ENCODE measurements at regions not wholly inside any gene's neighbourhood (a gene's known extent, or its start where the extent isn't known, plus 50 kb on each side); places are given as distances from the start of the nearest gene placed in this dataset.

- H3K4me3 Mint-ChIP-seq = no peak overlapping the region
- POLR2A ChIA-PET = no interaction called here
- H3K27me3 Mint-ChIP-seq = peaks cover 3% of the 10 kb centered on the region
- Histone ChIP-seq H3K27ac (ENCODE audit: low read depth in 1 of 2, low read length in 2 of 2) (no peak overlapping the region), H3K4me1 (ENCODE audit: insufficient read depth, low read length) (no peaks in the 10 kb centered on the region), H3K4me3 (ENCODE audit: low read length) (no peak overlapping the region), H3K9me3 (ENCODE audit: control insufficient read depth in 1 of 2, insufficient read depth in 1 of 2, low read length in 2 of 2) (no peaks in the 10 kb centered on the region), H3K27me3 (ENCODE audit: control insufficient read depth in 1 of 2, insufficient read depth in 2 of 2, low read length in 2 of 2) (peaks cover 0 to 3% of the 10 kb centered on the region in 2 experiments), H3K36me3 (ENCODE audit: insufficient read depth, low read length) (no peaks in the 10 kb centered on the region)
- TF ChIP-seq CTCF (IDR thresholded peaks at IDR 0.05) = no peak
- intact Hi-C loops (cut with DNase I, micrococcal nuclease) = no loop called here
- H3K4me1 Mint-ChIP-seq (ENCODE audit: low read depth) = no peaks in the 10 kb centered on the region
- CTCF ChIA-PET = no interaction called here
- no peak for DNase-seq
- no peaks in the 10 kb centered on the region for H3K36me3 Mint-ChIP-seq (ENCODE audit: low read depth)
- no peak for ATAC-seq (ENCODE audit: poor library complexity)
- no peaks in the 10 kb centered on the region for H3K9me3 Mint-ChIP-seq
- H3K27ac Mint-ChIP-seq = no peak overlapping the region
Measured at GRCh38 chr16:54443352-54443751, 156.8 kb upstream of the IRX3 start.

GRCh38 chr16:54442864-54443263, 156.3 kb upstream of the IRX3 start:
- Histone ChIP-seq H3K27me3 (ENCODE audit: control insufficient read depth in 1 of 2, insufficient read depth in 2 of 2, low read length in 2 of 2) (peaks cover 0 to 3% of the 10 kb centered on the region in 2 experiments), H3K4me3 (ENCODE audit: low read length) (no peak overlapping the region), H3K9me3 (ENCODE audit: control insufficient read depth in 1 of 2, insufficient read depth in 1 of 2, low read length in 2 of 2) (no peaks in the 10 kb centered on the region), H3K4me1 (ENCODE audit: insufficient read depth, low read length) (no peaks in the 10 kb centered on the region), H3K27ac (ENCODE audit: low read depth in 1 of 2, low read length in 2 of 2) (no peak overlapping the region), H3K36me3 (ENCODE audit: insufficient read depth, low read length) (no peaks in the 10 kb centered on the region)
- no peak for TF ChIP-seq CTCF (IDR thresholded peaks at IDR 0.05)
- no peaks in the 10 kb centered on the region for H3K27me3 Mint-ChIP-seq
- no peaks in the 10 kb centered on the region for H3K9me3 Mint-ChIP-seq
- intact Hi-C loops (cut with DNase I, micrococcal nuclease) = no loop called here
- no peak overlapping the region for H3K27ac Mint-ChIP-seq
- ChIA-PET CTCF (no interaction called here), POLR2A (interaction anchor here (0.5 kb wide), 1 partner anchor 241 kb away, joined by 3 read pairs; no protein-coding TSS in a partner anchor)
- no peak for ATAC-seq (ENCODE audit: poor library complexity)
- no peak overlapping the region for H3K4me3 Mint-ChIP-seq
- DNase-seq = no peak
- no peaks in the 10 kb centered on the region for H3K36me3 Mint-ChIP-seq (ENCODE audit: low read depth)
- no peaks in the 10 kb centered on the region for H3K4me1 Mint-ChIP-seq (ENCODE audit: low read depth)

- H3K27ac ChIP-seq (ENCODE audit: low read depth in 1 of 2, low read length in 2 of 2) = no peak overlapping the region
- no peaks in the 10 kb centered on the region for H3K36me3 ChIP-seq (ENCODE audit: insufficient read depth, low read length)
- H3K27me3 Mint-ChIP-seq = peaks cover 18% of the 10 kb centered on the region
- H3K4me1 Mint-ChIP-seq (ENCODE audit: low read depth) = no peaks in the 10 kb centered on the region
- TF ChIP-seq CTCF (IDR thresholded peaks at IDR 0.05) = no peak
- intact Hi-C loops (cut with DNase I, micrococcal nuclease) = no loop called here
- peaks cover 0 to 4% of the 10 kb centered on the region in 2 experiments for H3K27me3 ChIP-seq (ENCODE audit: control insufficient read depth in 1 of 2, insufficient read depth in 2 of 2, low read length in 2 of 2)
- H3K4me3 Mint-ChIP-seq = no peak overlapping the region
- no peaks in the 10 kb centered on the region for H3K4me1 ChIP-seq (ENCODE audit: insufficient read depth, low read length)
- H3K9me3 ChIP-seq (ENCODE audit: control insufficient read depth in 1 of 2, insufficient read depth in 1 of 2, low read length in 2 of 2) = peaks cover 0 to 8% of the 10 kb centered on the region in 2 experiments
- no peak for ATAC-seq (ENCODE audit: poor library complexity)
- POLR2A ChIA-PET = no interaction called here
- no peak overlapping the region for H3K27ac Mint-ChIP-seq
- peaks cover 3% of the 10 kb centered on the region for H3K9me3 Mint-ChIP-seq
- H3K36me3 Mint-ChIP-seq (ENCODE audit: low read depth) = no peaks in the 10 kb centered on the region
- H3K4me3 ChIP-seq (ENCODE audit: low read length) = no peak overlapping the region
- no peak for DNase-seq
- CTCF ChIA-PET = no interaction called here
Measured at GRCh38 chr16:54438469-54438868, 151.9 kb upstream of the IRX3 start.

Measured in CD4-positive, alpha-beta T cell (primary cell).